Activated CD8-positive, alpha-beta memory T cell treated with anti-CD3 and anti-CD28 coated beads for 36 hours (primary cell): ENCODE measurements at regions not wholly inside any gene's neighbourhood (a gene's known extent, or its start where the extent isn't known, plus 50 kb on each side); places are given as distances from the start of the nearest gene placed in this dataset.
"Not testable (repeated sequence)": the region's sequence is repeated elsewhere in the genome, so short reads cannot be mapped to it uniquely, and the experiment has no call there.

Source experiments
- CTCF ChIA-PET: fragments of 350-600 bp; sonication (Branson Sonifier 250); formaldehyde crosslinking; loops from one replicate; lab custom pipeline; 2021; ENCODE audit warnings: antibody characterized with exemption; lab: Charles Lee
- POLR2A ChIA-PET: fragments of 350-600 bp; sonication (Branson Sonifier 250); formaldehyde crosslinking; loops from one replicate; lab custom pipeline; 2021; ENCODE audit warnings: antibody characterized with exemption; lab: Charles Lee

DNA sequence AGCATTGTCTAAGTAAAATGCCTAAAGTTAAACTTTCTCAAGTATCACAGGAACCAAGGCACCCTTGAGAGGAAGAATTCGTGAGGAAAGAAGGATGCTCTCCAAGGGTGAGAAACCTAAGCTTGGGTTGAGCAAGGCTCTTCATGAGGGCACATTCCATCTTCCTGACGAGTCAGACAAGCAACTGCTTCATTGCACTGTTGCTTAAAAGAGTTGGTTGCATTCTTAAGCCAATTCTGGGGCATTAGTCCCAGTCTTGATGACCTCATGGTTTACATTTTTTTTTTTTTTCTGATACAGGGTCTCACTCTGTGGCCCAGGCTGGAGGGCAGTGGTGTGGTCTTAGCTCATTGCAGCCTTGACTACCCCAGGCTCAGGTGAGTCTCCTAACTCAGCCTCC is 237.5 kb downstream of the ACTR3 start:
- ChIA-PET CTCF (no interaction called here), POLR2A (no interaction called here)

DNA sequence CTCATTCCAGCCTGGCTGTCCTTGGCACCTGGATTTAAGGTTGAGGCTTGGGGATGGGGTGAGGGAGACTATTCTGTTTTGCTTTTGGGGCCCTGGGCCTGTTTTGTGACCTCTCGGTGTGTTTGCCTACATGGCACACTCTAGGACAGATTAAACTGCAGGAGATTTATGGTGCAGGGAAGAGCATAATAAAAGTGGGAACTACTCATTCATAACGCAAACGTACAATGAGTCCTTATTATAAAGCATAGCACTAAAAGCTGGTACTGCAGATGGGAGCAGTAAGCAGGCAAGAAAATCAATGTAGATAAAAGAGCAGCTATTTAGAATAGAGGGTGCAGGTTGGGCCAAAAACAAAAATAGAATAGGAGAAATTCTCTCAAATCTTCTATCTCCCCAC is 238.4 kb downstream of the ACTR3 start:
- POLR2A ChIA-PET = no interaction called here
- CTCF ChIA-PET = no interaction called here

DNA sequence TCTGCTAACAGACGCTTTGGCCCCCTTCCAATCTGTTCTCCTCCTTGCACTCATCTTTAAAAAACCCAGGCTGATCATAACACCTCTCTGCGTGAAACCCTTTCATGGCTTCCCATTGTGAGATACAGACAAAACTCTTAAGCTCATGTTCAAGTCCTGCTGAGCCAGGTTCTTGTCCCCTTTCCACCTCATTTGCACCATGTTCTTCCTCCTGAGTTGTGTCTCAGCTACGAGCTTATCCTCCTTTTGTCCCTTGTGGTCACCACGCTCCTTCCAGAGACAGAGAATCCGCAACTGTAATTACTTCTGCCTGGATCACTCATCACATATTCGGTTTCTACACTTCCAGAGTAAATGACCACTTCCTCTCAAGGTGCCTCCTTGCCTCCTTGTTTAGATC is 238.8 kb downstream of the ACTR3 start:
- ChIA-PET POLR2A (no interaction called here), CTCF (no interaction called here)

DNA sequence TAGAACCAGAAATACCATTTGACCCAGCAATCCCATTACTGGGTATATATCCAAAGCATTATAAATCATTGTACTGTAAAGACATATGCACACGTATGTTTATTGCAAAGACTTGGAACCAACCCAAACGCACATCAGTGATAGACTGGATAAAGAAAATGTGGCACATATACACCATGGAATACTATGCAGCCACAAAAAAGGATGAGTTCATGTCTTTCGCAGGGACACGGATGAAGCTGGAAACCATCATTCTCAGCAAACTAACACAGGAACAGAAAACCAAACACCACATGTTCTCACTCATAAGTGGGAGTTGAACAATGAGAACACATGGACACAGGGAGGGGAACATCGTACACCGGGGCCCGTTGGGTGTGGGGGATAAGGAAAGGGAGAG is 242.2 kb downstream of the ACTR3 start:
- POLR2A ChIA-PET, CTCF ChIA-PET: not testable (repeated sequence)

DNA sequence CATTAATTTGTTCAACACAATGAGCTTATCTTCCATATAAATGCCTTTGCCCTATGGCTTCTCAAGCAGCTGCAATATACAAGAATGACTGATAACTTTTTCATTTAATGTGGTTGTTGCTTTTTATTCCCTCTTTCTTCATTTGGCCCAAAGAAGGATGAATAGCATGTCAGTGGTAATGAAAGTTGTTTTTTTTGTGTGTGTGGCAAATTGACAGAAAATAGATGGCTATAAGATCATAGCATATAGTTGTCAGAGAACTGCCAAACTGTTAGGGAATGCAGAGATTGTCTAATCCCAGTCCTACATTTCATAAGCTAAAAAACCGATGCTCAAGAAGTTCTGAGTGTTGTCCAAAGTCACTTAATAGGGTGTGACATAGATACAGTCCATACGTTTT is 244.3 kb downstream of the ACTR3 start:
- POLR2A ChIA-PET = no interaction called here

DNA sequence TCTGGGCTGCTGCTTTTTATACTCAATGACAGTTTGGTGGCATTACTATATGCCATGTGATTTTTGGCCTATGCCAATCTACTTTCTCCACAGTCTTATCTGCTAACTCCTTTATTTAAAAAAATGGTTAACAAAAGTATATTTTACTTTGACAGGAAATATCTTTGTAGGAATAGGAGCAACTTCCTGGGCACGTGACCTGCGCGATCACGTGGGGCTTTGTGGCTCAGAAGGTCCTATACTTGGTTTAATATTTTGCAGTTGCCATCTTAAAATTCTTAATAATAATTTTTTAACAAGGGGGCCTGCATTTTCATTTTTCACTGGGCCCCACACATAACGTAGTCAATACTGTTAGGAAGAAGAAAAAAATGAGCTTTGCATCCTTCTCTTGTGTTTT is 249.7 kb downstream of the ACTR3 start:
- CTCF ChIA-PET = no interaction called here

More for the DNA sequence above, 244.3 kb downstream of the ACTR3 start:
- CTCF ChIA-PET = no interaction called here

DNA sequence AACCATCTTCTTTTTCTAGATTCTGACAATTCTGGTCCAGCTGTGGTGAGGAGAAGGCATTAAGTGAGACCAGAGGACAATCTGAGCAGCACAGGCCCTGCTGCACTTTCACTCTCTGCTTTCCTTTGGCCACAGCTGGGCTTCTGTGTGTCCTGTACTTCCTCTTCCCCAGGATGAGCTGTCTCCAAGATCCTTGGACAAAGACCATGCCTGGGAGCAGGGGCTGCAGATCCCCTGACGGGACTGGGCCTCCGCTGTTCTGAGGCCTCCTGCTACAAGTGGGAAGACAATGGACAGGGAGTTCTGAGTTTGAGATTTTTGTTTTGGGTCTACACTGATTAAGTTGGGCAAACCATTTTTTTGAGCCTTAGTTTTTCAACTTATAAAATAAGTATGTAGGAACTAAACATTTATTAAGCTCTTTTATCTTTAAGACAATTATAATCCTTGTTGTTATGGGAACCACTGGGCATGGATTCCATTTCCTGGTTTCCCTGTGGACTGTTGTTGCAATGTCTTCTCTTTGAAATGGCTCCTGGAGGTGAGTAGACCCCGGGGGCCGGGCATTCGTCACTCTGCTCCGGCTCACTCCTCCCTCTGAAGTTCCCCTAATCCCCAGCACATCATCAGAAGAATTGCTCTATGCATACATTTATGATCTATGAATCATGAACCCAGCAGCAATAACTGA is 266.6 kb downstream of the ACTR3 start:
- POLR2A ChIA-PET = no interaction called here
- CTCF ChIA-PET = no interaction called here

More for the DNA sequence above, 249.7 kb downstream of the ACTR3 start:
- POLR2A ChIA-PET = no interaction called here

DNA sequence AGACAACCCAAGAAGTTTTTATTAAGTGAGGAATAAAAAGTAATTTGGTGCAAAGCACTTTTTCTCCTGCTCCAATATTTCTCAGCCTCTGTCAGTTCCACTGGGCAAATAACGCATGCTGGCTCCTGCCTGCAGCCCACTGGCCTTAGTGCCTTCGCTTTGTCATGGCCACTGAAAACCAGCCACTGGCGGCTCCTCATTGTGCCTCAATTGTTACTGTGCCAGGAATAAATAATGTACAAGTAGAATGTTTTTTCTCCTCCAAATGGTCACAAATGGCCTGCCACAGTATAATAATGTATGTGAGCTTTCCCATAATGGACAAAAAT is 267.1 kb downstream of the ACTR3 start:
- CTCF ChIA-PET = no interaction called here
- POLR2A ChIA-PET = no interaction called here

DNA sequence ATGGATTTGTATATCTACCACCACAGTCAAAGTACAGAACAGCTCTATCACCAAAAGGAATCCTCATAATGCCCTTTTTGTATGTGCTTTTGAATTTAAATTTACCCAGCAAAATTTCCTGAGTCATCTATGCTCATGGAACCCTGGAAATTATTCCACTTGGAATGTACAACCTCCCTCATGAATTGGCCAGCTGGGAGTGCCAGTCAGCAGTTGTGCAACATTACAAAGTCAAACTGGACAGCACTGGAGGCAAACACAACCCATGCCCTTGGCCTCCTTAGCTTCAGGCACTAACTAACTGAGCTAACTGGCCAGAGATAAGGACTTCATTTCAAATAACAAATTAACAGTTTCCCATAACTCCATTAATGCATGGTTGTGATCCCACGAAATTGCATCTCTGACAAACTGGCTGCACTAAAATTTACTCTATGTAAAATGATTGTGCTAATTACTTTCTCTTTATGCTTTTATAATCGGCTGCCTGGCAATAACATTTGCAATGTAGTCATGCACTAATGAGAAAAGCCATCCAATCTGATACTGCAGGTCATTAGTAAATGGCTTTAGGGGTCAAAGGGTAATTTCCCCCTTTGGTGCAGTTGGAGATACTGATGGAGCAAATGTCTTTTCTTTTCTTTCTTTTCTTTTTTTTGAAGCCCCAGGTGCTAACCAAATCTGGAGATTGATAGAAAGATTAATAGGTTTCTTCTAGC is 270.5 kb downstream of the ACTR3 start:
- ChIA-PET CTCF (no interaction called here), POLR2A (no interaction called here)

DNA sequence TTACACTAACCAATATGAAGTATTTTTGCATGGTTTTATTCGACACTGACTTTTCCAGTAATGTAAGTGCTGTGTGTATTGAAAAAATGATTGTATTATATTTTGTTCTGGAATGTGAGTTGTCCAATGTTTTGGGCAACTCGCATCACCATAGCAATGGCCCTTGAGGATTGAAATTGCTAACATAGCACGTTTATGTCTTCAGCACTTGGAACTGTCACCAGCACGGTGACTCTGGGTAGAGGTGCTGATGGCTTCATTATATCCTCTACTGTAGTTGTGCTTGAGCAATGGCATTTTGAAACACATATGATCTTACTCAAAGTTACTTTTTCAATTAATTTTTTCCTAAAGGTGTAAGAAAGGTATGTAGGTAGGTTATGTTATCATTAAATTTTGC is 271.5 kb downstream of the ACTR3 start:
- ChIA-PET CTCF (no interaction called here), POLR2A (no interaction called here)

DNA sequence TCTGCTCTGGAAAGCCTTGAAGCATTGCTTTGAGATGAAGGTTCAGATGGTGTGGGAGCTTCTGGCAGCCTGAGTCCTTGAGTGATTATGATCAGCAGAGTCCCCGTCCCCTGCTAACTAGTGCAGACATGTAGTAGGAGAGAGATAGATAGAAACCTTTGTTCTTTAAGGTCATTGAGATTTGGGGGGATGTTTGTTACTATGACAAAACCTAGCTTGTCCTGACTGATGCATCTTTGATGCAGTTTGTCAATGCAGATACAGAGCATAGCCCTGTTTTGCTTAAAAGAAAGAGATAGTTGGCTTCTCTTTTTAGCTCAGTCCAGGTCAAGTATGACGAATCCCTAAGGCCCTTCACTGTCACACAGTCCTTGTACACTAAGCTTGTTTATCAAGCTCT is 274.6 kb upstream of the DPP10 start:
- CTCF ChIA-PET = no interaction called here
- POLR2A ChIA-PET = no interaction called here

DNA sequence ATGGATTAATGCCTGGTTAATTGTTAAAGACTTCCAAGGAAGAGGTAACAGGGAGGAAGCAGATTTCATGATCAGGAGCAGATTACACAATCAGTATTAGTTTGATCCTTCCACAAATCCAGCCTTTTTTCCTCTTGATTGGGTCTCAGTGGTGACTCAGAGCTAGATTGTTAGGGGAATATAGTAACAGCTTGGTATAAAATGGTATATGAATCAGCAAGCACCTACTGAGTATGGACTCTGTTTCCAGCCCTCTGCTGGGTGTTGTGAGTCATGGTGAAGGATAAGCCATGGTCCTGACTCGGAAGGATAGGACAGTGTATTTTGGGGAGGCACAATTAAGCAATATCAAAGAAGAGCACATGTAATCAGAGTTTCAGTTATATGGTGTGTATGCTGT is 272.4 kb upstream of the DPP10 start:
- CTCF ChIA-PET = no interaction called here
- POLR2A ChIA-PET = no interaction called here

DNA sequence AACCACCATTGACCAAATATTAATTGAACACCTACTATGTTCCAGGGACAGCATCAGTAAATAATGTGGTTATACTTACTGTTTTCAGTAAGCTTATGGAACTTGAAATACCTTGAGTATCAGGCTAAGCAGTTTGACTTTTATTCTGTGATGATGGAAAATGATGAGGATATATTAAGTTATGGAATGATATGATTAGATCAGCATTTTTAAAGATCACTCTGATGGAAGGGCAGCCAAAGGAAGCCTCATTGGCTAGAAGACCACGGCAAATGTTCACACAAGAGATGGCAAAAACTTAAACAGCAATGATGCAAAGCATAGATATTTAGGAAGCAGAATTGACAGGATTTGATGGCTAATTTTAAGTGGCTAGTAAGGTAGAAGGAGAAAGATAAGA is 266.9 kb upstream of the DPP10 start:
- ChIA-PET POLR2A (no interaction called here), CTCF (no interaction called here)

DNA sequence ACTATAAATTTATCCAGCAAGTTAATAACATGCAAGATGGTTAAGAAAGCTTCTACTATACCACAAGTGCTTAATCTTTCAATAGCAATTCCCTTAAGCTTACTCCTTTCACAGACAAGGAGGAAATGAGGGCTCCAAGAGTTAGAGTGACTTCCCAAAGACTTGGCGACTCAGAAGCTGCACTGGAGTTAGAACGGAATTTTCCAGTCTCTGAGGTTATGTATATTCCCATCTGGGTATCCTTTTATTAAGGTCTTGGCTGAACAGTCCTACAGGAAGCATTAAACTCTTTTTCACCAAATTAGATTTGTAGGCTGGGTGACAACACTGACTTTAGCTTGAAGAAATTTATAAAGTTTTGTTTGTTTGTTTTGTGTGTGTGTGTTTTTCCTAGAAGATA is 256.9 kb upstream of the DPP10 start:
- ChIA-PET CTCF (no interaction called here), POLR2A (no interaction called here)

DNA sequence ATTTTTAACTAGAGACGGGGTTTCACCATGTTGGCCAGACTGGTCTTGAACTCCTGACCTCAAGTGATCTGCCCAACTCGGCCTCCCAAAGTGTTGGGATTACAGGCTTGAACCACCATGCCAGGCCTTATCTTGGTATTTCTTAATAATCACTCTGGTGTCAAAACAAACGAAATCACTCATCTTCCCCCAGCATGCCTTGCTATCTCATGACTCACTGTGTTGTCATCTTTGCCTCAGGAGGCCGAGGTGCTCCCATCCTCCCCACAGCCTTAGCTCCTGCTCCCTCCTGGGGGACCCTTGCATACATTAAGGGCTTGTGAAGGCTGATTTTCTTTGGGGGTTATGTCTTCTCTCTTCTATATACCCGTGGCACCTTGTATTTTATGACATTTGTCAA is 250.1 kb upstream of the DPP10 start:
- POLR2A ChIA-PET = no interaction called here
- CTCF ChIA-PET = no interaction called here

DNA sequence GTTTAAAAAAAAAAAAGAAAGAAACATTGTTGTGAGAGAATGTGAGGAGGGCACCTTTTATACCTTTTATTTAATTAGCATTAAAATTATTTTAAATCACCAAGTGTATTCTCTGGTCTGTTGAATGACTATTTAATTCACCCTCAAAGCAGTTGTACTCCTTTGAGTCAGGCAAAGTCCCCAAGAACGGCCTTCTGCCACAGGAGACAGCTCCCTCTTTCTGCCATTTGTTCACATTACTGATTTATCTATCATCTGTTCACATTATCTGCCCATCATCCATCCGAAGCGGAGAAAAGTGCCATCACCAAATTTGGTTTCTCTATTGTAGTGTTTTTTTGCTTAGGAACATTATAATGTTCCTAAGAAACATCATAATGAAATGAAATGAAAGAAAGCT is 240.7 kb upstream of the DPP10 start:
- ChIA-PET CTCF (no interaction called here), POLR2A (interaction anchor here (1.0 kb wide), 1 partner anchor 10 kb away, joined by 4 read pairs; no protein-coding TSS in a partner anchor)

DNA sequence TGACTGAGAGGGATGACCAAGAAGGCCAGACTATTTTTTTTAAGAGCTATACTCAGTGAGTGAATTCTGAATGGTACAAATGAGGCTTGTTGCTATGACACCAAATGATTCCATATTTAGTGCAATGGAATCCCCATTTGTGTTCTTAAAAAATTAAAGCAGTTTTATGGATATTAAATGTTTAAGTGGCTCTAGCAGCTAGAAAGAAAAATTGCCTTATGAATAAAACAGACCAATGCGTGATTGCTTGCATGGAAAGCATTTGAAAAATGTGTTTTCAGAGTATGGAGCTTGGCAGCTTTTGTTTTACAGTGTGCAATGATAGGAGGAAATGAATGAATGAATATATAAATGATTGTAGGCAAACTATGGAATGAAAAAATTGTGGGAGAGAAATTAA is 238.8 kb upstream of the DPP10 start:
- ChIA-PET CTCF (no interaction called here), POLR2A (no interaction called here)

DNA sequence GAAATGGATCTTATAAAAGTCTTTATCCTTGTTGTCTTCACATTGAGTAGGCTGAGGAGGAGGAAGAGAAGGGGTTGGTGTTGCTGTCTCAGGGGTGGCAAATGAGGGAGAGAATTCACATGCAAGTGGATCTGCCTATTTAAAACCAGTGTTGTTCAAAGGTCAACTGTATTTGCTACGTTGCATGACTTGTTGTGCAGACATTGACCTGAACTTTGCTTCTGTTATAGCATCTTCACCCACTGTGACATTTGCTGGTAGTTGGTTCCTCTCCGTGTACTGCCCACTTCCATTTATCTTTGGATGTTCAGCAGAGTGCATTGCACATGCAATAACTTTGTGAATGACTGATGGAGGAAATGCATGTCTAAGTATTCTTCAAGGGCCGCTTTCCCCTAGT is 228.6 kb upstream of the DPP10 start:
- ChIA-PET POLR2A (no interaction called here), CTCF (no interaction called here)

DNA sequence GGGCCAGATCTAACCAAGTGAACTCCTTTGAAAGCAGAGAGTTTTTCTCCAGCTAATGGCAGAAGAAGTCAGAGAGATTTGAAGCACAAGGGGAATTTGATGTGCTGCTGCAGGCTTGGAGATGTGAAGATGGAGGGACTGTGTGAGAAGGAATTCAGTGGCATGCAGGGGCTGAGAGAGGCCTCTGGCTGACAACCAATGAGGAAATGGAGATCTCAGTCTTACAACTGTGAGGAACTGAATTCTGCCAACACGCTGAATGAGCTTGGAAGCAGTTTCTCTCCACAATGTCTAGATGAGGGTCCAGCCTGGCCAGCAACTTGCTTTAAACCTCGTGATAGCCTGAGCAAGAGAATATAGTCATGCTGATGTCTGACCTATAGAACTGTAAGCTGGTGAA is 224.1 kb upstream of the DPP10 start:
- CTCF ChIA-PET = no interaction called here
- POLR2A ChIA-PET = no interaction called here

DNA sequence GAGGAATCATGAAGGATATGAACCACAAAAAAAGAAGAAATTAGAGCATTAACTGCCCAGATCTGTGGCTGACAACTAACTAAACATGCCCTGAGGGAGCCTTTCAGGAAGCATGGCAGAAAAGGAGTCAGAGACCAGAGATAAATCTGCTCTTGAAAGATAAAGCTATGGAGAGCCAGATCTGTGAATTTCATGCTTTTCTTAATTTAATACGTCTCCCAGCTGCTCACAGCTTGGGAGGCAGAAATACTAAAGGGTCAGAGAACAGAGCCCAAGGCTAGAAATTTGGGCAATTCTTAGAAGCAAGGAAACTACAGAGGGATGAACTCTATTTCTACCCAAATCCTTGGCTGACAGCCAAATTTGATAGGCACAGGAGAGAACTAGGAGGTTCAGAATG is 223.0 kb upstream of the DPP10 start:
- ChIA-PET POLR2A (no interaction called here), CTCF (no interaction called here)

DNA sequence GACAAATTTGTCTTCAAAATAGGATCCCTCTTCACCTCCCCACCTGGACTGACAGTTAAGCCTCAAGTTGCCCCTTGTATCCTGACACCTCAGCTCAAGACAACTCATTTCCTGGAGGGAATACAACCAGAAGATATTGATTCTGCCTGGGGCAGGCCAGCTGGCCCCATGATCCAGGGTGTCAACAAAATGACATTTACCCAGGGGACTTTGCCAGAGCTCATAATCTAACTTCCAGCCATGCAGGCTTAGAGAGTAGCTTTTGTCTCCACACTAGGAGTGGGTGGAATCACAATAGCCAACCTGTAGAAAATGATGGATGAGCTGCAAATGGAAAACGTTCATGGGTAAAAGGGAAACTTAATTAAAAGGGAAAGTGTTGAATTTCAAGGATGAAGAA is 220.1 kb upstream of the DPP10 start:
- POLR2A ChIA-PET = no interaction called here
- CTCF ChIA-PET = no interaction called here

DNA sequence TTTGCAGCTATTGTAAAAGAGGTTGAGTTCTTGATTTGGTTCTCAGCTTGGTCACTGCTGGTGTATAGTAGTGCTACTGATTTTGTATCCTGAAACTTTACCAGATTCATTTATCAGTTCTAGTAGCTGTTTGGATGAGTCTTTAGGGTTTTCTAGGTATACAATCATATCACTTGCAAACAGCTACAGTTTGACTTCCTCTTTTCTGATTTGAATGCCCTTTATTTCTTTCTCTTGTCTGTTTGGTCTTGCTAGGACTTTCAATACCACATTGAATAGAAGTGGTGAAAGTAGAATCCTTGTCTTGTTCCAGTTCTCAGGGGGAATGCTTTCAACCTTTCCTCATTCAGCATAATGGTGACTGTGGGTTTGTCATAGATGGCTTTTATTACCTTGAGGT is 210.5 kb upstream of the DPP10 start:
- POLR2A ChIA-PET = no interaction called here
- CTCF ChIA-PET = no interaction called here
